Right atrium auricular region (tissue), 2 donors: ENCODE measurements at regions not wholly inside any gene's neighbourhood (a gene's known extent, or its start where the extent isn't known, plus 50 kb on each side); places are given as distances from the start of the nearest gene placed in this dataset.

Experiments used
- DNase-seq: peaks from one replicate; pipeline ENCODE4 v3.0.0-alpha.2; 2019; ENCODE audit warnings: low spot score
- H3K27ac ChIP-seq, 2 donors: fragments of 200-600 bp; sonication (generic); 1 replicate in 1 of 2; 2 replicates in 1 of 2; pipeline ENCODE4 v1.5.1; 2016 to 2019
- H3K27me3 ChIP-seq, 2 donors: fragments of 200-600 bp; sonication (generic); one replicate each; pipeline versions ENCODE4 v1.5.1 to v1.6.0; 2017 to 2019
- H3K36me3 ChIP-seq: fragments of 200-600 bp; sonication (generic); one replicate; pipeline ENCODE4 v1.5.1; 2016
- H3K4me1 ChIP-seq, 2 donors: fragments of 200-600 bp; sonication (generic); one replicate each; pipeline versions ENCODE4 v1.5.1 to v1.6.0; 2017 to 2019
- H3K4me3 ChIP-seq, 2 donors: fragments of 200-600 bp; sonication (generic); 1 replicate in 1 of 2; 2 replicates in 1 of 2; pipeline ENCODE4 v1.5.1; 2017 to 2019; ENCODE audit warnings: mild to moderate bottlenecking in 1 of 2, moderate library complexity in 1 of 2
- H3K9me3 ChIP-seq, 2 donors: fragments of 200-600 bp; sonication (generic); one replicate each; pipeline ENCODE4 v1.5.1; 2019
- CTCF ChIP-seq, 2 donors: fragments of 200-600 bp; sonication (generic); IDR thresholded peaks; one replicate each; pipeline ENCODE4 v1.5.1; 2019; ENCODE audit warnings: antibody characterized with exemption in 2 of 2

GRCh38 chr9:87083986-87084385 is 136.7 kb upstream of the GAS1 start:
- H3K36me3 ChIP-seq = no peaks in the 10 kb centered on the region
- H3K4me3 ChIP-seq = no peak overlapping the region
- H3K4me1 ChIP-seq = peaks cover 0 to 22% of the 10 kb centered on the region in 2 donors
- no peak for DNase-seq
- H3K27me3 ChIP-seq = no peaks in the 10 kb centered on the region
- no peak overlapping the region for H3K27ac ChIP-seq
- peaks cover 0 to 7% of the 10 kb centered on the region in 2 donors for H3K9me3 ChIP-seq
- no peak for TF ChIP-seq CTCF (IDR thresholded peaks at IDR 0.05)

GRCh38 chr9:87084407-87084806 is 137.1 kb upstream of the GAS1 start:
- H3K9me3 ChIP-seq = peaks cover 0 to 7% of the 10 kb centered on the region in 2 donors
- H3K4me1 ChIP-seq = peaks cover 0 to 26% of the 10 kb centered on the region in 2 donors
- no peak overlapping the region for H3K27ac ChIP-seq
- H3K36me3 ChIP-seq = no peaks in the 10 kb centered on the region
- no peak for TF ChIP-seq CTCF (IDR thresholded peaks at IDR 0.05)
- H3K4me3 ChIP-seq = no peak overlapping the region
- no peaks in the 10 kb centered on the region for H3K27me3 ChIP-seq
- DNase-seq = no peak

- no peak for TF ChIP-seq CTCF (IDR thresholded peaks at IDR 0.05)
- Histone ChIP-seq H3K27ac (no peak overlapping the region), H3K27me3 (no peaks in the 10 kb centered on the region), H3K36me3 (no peaks in the 10 kb centered on the region), H3K4me3 (no peak overlapping the region), H3K4me1 (peaks cover 0 to 30% of the 10 kb centered on the region in 2 donors), H3K9me3 (peaks cover 0 to 7% of the 10 kb centered on the region in 2 donors)
- no peak for DNase-seq
These were observed 137.8 kb upstream of the GAS1 start for GRCh38 chr9:87085073-87085472.

- peaks cover 0 to 28% of the 10 kb centered on the region in 2 donors for H3K4me1 ChIP-seq
- peaks cover 0 to 7% of the 10 kb centered on the region in 2 donors for H3K9me3 ChIP-seq
- no peak for DNase-seq
- H3K4me3 ChIP-seq = no peak overlapping the region
- H3K27ac ChIP-seq = no peak overlapping the region
- no peaks in the 10 kb centered on the region for H3K27me3 ChIP-seq
- no peak for TF ChIP-seq CTCF (IDR thresholded peaks at IDR 0.05)
- no peaks in the 10 kb centered on the region for H3K36me3 ChIP-seq
These were observed 138.2 kb upstream of the GAS1 start for GRCh38 chr9:87085521-87085920.

GRCh38 chr9:87086221-87086818 is 139.0 kb upstream of the GAS1 start:
- no peak for TF ChIP-seq CTCF (IDR thresholded peaks at IDR 0.05)
- H3K27ac ChIP-seq = no peak overlapping the region
- DNase-seq = no peak
- peaks cover 0 to 23% of the 10 kb centered on the region in 2 donors for H3K4me1 ChIP-seq
- H3K9me3 ChIP-seq = peaks cover 0 to 7% of the 10 kb centered on the region in 2 donors
- H3K27me3 ChIP-seq = no peaks in the 10 kb centered on the region
- no peak overlapping the region for H3K4me3 ChIP-seq
- H3K36me3 ChIP-seq = no peaks in the 10 kb centered on the region

- Histone ChIP-seq H3K27ac (no peak overlapping the region), H3K36me3 (no peaks in the 10 kb centered on the region), H3K4me3 (no peak overlapping the region), H3K9me3 (peaks cover 0 to 7% of the 10 kb centered on the region in 2 donors), H3K4me1 (peaks cover 0 to 23% of the 10 kb centered on the region in 2 donors), H3K27me3 (no peaks in the 10 kb centered on the region)
- DNase-seq = no peak
- TF ChIP-seq CTCF (IDR thresholded peaks at IDR 0.05) = no peak
These were observed 139.9 kb upstream of the GAS1 start for GRCh38 chr9:87087197-87087596.
